H1 (cell line): ENCODE measurements at regions not wholly inside any gene's neighbourhood (a gene's known extent, or its start where the extent isn't known, plus 50 kb on each side); places are given as distances from the start of the nearest gene placed in this dataset.

Source experiments
- CHD2 ChIP-seq: IDR thresholded peaks from 2 replicates; pipeline ENCODE4 v1.6.1; 2012; ENCODE audit warnings: low read length, improper control_type of control experiment
- JUN ChIP-seq: IDR thresholded peaks from 2 replicates; pipeline ENCODE4 v1.6.1; 2011; ENCODE audit warnings: low read depth, mild to moderate bottlenecking, improper control_type of control experiment, low read length
- SIRT6 ChIP-seq: IDR thresholded peaks from one replicate; pipeline ENCODE4 v1.7.1; 2012; ENCODE audit warnings: low read length, inconsistent platforms

DNA sequence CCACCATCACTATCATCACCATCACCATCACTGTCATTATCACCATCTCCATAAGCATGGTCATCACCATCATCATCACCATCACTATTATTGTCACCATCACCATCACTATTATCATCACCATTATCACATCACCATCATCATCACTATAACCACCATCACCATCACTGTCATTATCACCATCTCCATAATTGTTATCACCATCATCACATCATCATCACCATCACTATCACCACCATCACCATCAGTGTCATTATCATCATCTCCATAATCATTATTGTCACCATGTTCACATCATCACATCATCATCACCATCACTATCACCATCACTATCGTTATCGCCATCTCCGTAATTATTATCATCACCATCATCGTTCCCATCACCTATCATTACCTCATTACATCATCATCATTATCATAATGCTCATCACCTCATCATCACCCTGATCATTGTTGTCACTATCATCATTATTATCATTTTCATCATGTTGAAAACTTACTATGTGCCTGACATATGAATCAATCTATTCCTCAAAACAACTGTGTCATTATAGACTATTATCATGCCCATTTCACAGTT, 280.3 kb upstream of the HS6ST1 start (continued):
- TF ChIP-seq JUN (no peak), SIRT6 (no peak), CHD2 (no peak)
